ENCODE measurements at regions not wholly inside any gene's neighbourhood (a gene's known extent, or its start where the extent isn't known, plus 50 kb on each side); places are given as distances from the start of the nearest gene placed in this dataset.

DNA sequence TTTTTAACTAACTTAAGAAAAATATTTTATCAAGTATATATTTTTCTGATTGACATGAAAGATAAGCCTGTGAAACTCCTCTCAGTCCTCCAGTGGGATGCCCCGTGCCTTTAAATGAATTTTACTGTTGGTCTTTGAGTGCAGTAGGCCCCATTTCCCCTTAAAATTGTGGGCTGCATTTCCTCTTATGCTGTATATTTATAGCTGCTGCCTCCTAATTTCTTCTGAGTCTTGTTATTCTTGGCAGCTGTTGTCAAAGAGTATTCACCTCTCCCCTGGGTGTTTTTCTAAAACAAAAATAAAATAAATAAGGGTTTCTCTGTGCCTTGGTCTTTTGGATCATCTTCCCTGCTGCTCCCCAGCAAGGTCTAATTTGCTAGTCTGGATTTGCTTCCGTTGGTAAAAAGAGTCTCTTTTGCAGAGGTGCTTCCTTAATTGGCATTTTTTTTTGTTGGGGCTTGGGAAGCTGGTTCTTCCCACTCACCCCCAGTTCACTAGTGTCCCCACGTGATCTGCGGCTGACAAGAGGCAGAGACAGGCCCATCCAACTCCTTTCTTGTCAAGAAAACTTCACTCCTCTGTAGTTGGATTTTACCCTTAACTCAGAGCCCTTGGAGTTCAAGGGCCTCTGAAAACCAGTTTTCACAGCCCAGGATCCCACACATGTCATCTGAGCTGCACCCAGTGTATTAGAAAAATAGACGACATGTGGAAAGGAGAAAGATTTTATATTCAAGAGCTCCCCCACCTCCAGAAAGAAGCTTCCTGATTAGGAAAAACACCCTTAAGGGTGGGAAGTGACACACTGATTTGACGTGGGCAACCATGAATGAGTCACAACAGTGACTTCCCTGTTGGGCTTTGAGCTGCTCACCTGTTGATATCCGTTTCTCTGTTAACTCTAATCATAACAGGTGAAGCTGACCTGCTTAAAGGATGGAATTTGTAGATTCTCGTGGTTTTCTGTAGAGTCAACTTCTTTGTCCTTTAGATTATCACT is 431.5 kb downstream of the DCDC2C start:
- intact Hi-C loops (cut with micrococcal nuclease): no loop called here

DNA sequence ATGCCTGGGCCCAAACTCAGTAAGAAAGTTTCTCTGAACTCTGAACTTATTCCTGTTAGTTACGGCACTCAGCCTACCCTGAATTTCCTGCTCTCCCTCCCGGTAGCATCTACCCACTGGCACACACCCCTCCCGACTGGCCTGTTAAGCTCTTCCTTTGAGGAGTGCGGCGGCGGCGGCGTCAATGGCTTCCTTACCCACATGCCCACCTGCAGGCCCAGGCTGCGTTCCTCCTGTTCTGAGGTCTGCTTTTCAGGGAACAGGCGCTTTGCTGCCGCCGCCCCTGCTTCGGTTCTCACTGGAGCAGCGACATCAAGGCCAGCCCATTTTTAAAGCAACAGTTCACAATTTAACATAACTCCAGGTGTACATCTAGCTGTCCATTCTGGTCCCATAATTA is 432.4 kb downstream of the DCDC2C start:
- intact Hi-C loops (cut with micrococcal nuclease): no loop called here

DNA sequence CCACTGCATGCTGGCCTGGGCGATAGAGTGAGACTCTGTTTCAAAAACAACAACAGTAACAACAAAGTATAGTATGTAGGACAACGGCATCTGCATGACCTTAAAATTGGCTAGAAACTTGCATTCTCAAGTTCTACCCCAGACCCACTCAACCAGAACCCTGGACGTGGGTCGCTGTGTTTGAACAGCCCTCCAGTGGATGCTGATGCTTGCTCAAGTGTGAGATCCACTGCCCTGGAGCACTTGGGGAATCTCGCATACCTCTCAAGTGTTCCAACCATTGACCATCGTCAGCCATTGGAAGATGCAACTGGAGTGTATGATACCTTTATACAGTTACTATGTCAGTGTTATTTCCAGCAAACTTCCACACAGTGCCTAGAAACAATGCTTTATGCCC is 435.9 kb downstream of the DCDC2C start:
- intact Hi-C loops (cut with micrococcal nuclease): no loop called here

- intact Hi-C loops (cut with micrococcal nuclease): no loop called here
Observed at GRCh38 chr2:4139731-4140130, 436.4 kb downstream of the DCDC2C start.

DNA sequence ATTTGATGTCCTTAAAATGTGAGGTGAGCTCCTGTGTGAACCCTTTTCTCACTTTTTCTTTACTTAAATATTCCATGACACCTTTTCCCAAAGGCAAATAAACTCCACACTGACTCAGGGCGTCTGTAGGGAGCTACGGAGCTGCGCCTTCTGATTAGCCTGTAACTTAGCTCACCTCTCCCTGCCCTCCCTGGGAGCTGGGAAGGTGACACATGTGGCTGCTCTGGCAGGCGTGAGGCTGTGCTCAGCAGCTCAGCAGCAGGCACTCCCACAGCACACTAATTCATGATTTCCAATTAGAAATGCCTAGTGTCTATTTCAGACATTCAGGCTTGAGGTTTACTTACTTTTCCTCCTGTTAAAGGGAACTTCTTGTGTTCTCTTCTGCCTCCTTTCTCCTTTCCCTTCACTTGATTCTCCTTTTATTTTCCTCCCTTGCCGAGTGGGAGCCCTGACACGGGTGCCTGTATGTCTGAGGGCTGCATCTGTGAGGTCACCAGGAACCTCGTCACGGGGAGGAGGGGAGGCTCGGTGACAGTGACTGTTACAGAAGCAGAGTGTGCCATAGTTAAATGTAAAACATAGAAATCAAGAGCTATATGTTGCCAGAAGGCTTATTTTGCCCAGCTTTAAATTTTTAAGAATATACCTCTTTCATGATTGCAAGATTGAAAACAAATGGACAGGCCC is 437.1 kb downstream of the DCDC2C start:
- intact Hi-C loops (cut with micrococcal nuclease): no loop called here

DNA sequence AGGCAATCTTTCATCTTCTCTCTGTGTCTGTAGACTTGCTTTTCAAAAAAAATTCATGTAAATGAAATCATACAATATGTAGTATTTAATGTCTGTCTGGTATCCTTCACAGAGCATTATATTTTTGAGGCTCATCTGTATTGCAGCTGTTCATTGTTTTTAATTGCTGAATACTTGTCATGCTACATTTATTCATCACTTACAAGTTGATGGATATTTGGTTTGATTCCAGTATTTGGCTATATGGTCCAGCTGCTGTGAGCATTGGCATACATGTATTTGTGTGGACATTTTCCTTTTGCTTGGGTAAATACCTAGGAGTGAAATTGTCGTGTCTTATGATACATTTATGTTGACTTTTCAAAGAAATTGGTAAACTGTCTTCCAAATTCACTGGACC is 441.4 kb downstream of the DCDC2C start:
- intact Hi-C loops (cut with micrococcal nuclease): no loop called here

GRCh38 chr2:4151521-4151920 is 448.1 kb downstream of the DCDC2C start:
- intact Hi-C loops (cut with micrococcal nuclease): no loop called here

DNA sequence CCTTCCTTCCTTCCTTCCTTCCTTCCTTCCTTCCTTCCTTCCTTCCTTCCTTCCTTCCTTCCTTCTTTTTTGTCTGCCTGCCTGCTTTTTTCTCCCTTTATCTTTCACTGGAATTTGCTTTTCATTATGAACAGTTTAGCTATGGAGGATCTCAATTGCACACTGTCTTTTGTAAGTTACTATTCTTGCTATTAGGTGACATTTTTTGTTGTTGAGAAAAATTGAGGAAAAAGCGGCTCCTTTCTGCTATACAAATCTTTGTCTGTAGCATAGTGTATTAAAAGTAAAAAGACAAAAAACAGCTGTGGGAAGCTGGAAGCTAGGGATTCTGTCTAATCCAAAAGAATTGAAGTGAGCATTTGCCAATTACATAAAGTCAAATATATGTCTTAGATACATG is 448.7 kb downstream of the DCDC2C start:
- intact Hi-C loops (cut with micrococcal nuclease): no loop called here

- intact Hi-C loops (cut with micrococcal nuclease): no loop called here
Observed at GRCh38 chr2:4168834-4169233, 465.5 kb downstream of the DCDC2C start.

DNA sequence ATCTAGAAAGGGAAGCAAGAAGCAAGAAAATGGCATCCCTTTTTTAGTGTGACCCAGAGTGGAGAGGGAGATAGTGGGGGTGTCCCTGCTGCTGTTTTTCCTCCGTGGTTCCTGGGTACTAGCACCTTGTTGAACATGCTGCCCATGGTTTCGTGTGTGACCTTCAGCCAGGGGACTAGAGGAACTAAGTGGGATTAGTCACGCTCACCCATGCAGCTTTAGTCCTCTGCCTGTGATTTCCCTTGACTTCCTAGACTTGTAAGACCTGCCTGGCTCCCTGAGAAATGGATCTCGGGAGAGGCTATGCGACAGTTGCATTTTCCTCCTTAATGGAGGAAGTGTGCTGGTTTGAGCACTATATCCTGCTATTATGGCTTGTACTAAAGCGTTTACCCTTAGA is 471.4 kb downstream of the DCDC2C start:
- intact Hi-C loops (cut with micrococcal nuclease): no loop called here

GRCh38 chr2:4175343-4175742 is 472.0 kb downstream of the DCDC2C start:
- intact Hi-C loops (cut with micrococcal nuclease): no loop called here

- intact Hi-C loops (cut with micrococcal nuclease): no loop called here
Observed at GRCh38 chr2:4180631-4181030, 477.3 kb downstream of the DCDC2C start.

- intact Hi-C loops (cut with micrococcal nuclease): no loop called here
Observed at GRCh38 chr2:4181062-4181461, 477.7 kb downstream of the DCDC2C start.

GRCh38 chr2:4188561-4188960 is 485.2 kb downstream of the DCDC2C start:
- intact Hi-C loops (cut with micrococcal nuclease): no loop called here

DNA sequence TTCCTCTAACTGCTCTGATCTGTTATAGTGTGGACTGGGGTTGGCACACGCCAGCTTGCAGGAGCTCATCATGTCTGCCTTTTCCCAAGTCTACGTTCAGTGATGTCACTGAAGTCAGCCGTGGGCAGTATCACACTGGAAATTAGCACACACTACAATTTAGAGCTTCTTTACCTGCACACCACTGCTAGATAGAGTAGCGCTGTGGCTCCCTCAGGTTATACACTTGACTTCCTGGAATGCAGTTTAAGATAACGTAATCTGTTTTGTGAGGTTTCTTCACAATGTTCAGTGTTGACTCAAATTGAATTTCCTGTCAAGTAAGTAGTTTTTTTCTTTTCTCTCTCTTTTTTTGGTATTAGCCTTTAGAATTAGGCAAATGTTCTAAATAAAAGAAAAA is 487.2 kb downstream of the DCDC2C start:
- intact Hi-C loops (cut with micrococcal nuclease): no loop called here

DNA sequence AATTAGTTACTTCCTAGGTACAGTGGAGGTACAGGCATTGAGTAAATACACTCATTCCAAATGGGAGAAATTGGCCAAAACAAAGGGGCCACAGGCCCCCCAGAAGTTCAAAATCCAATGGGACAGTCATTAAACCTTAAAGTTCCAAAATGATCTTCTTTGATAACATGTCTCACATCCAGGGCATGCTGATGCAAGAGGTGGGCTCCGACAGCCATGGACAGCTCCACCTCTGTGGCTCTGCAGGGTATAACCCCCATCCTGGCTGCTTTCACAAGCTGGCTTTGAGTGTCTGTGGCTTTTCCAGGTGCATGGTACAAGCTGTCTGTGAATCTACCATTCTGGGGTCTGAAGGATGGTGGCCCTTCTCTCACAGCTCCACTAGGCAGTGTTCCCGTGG is 488.7 kb downstream of the DCDC2C start:
- intact Hi-C loops (cut with micrococcal nuclease): no loop called here

- intact Hi-C loops (cut with micrococcal nuclease): no loop called here
Observed at GRCh38 chr2:4214444-4215205, 511.2 kb downstream of the DCDC2C start.

GRCh38 chr2:4217737-4218136 is 514.4 kb downstream of the DCDC2C start:
- intact Hi-C loops (cut with micrococcal nuclease): no loop called here

GRCh38 chr2:4219101-4219500 is 515.7 kb downstream of the DCDC2C start:
- intact Hi-C loops (cut with micrococcal nuclease): no loop called here

- intact Hi-C loops (cut with micrococcal nuclease): no loop called here
Observed at GRCh38 chr2:4219571-4219970, 516.2 kb downstream of the DCDC2C start.

DNA sequence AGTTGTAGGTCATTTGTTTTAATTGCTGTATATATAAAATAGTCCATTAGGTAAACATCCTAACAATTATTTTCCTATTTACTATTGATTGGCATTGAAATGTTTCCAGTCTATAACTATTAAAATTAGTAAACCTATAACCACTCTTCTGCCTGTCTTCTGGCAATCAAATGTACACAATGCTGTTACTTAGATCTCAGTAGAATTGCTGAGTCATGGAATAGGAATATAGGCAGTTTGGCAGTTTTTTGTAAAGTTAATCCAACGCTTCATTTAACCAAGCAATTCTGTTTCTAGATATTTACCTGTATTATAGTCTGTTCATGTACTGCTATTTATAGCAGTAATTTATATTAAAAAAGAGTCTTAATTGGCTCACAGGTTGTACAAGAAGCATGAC is 518.1 kb downstream of the DCDC2C start:
- intact Hi-C loops (cut with micrococcal nuclease): no loop called here

DNA sequence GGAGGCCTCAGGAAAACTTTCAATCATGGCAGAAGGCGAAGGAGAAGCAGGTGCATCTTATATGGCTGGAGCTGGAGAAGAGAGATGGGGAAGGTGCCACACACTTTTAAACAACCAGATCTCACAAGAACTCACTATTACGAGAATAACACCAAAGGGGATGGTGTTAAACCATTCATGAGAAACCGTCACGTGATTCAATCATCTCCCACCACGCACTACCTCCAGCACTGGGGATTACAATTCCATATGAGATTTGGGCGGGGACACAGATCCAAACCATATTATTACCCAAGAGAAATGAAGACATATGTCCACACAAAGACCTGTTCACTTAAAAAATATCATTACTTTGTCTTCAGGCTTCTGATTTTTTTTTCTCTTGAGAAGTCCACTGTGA is 518.5 kb downstream of the DCDC2C start:
- intact Hi-C loops (cut with micrococcal nuclease): no loop called here
